NT2/D1 (cell line): ENCODE measurements at regions not wholly inside any gene's neighbourhood (a gene's known extent, or its start where the extent isn't known, plus 50 kb on each side); places are given as distances from the start of the nearest gene placed in this dataset.
"Not testable (repeated sequence)": the region's sequence is repeated elsewhere in the genome, so short reads cannot be mapped to it uniquely, and the experiment has no call there.

Experiments used
- DNase-seq: peaks from one replicate; pipeline ENCODE4 v3.0.0-alpha.2; 2011; ENCODE audit warnings: low read depth, low spot score
- H3K27me3 ChIP-seq: 2 replicates; pipeline ENCODE4 v1.6.0; 2011; ENCODE audit warnings: mild to moderate bottlenecking; ENCODE audit not compliant: insufficient read length, insufficient read depth
- H3K36me3 ChIP-seq: 2 replicates; pipeline ENCODE4 v1.6.1; 2011; ENCODE audit warnings: mild to moderate bottlenecking, low read length, mixed read lengths; ENCODE audit not compliant: insufficient read depth, insufficient read length
- H3K4me1 ChIP-seq: 2 replicates; pipeline ENCODE4 v1.5.1; 2011; ENCODE audit not compliant: insufficient read depth, insufficient read length
- H3K4me3 ChIP-seq: 2 replicates; pipeline ENCODE4 v1.5.1; 2011; ENCODE audit warnings: low read depth; ENCODE audit not compliant: insufficient read length
- H3K9ac ChIP-seq: 2 replicates; pipeline ENCODE4 v1.6.0; 2011; ENCODE audit warnings: low read depth; ENCODE audit not compliant: insufficient read length
- H3K9me3 ChIP-seq: 2 replicates; pipeline ENCODE4 v1.5.1; 2011; ENCODE audit warnings: mild to moderate bottlenecking, low read length; ENCODE audit not compliant: insufficient read depth
- SUZ12 ChIP-seq: IDR thresholded peaks from 2 replicates; pipeline ENCODE4 v1.6.1; 2011; ENCODE audit not compliant: insufficient read length, insufficient read depth; ENCODE audit errors: extremely low read depth
- YY1 ChIP-seq: IDR thresholded peaks from 2 replicates; pipeline ENCODE4 v1.6.1; 2011; ENCODE audit not compliant: insufficient read length, insufficient read depth
- ZNF274 ChIP-seq: IDR thresholded peaks from 2 replicates; pipeline ENCODE4 v1.6.1; 2011; ENCODE audit warnings: mild to moderate bottlenecking, low read depth, low read length

DNA sequence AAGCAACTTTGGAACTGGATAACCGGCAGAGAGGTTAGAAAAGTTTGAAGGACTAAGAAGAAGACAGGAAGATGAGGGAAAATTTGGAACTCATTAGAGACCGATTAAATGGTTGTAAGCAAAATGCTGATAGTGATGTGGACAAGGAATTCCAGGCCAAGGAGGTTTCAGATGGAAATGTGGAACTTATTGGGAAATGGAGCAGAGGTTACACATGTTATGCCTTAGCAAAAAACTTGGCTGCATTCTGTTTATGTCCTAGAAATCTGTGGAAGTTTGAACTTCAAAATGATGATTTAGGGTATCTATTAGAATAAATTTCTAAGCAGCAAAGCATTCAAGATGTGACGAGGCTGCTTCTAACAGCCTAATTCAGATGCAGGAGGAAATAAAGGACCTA lies 675.1 kb upstream of the SYT4 start:
- no peak for TF ChIP-seq SUZ12
- TF ChIP-seq YY1 = no peak
- no peak for TF ChIP-seq ZNF274
- H3K4me1 ChIP-seq = no peaks in the 10 kb centered on the region
- no peak for DNase-seq
- peaks cover 6% of the 10 kb centered on the region; the same call in 1 of the 2 replicates for H3K9me3 ChIP-seq
- no peak overlapping the region for H3K9ac ChIP-seq
- no peak overlapping the region for H3K4me3 ChIP-seq
- no peaks in the 10 kb centered on the region for H3K27me3 ChIP-seq
- H3K36me3 ChIP-seq = no peaks in the 10 kb centered on the region

- H3K4me1 ChIP-seq = no peaks in the 10 kb centered on the region
- no peaks in the 10 kb centered on the region for H3K27me3 ChIP-seq
- no peaks in the 10 kb centered on the region for H3K9me3 ChIP-seq
- no peak overlapping the region for H3K4me3 ChIP-seq
- TF ChIP-seq YY1 (no peak), ZNF274 (no peak), SUZ12 (no peak)
- no peaks in the 10 kb centered on the region for H3K36me3 ChIP-seq
- DNase-seq = no peak
- H3K9ac ChIP-seq = no peak overlapping the region
Observed at GRCh38 chr18:43961722-43962121, 684.4 kb upstream of the SYT4 start.

GRCh38 chr18:43964666-43965065 lies 687.4 kb upstream of the SYT4 start:
- no peak overlapping the region for H3K4me3 ChIP-seq
- no peak for DNase-seq
- H3K9ac ChIP-seq = no peak overlapping the region
- no peaks in the 10 kb centered on the region for H3K27me3 ChIP-seq
- no peaks in the 10 kb centered on the region for H3K36me3 ChIP-seq
- no peak for TF ChIP-seq ZNF274
- no peak for TF ChIP-seq YY1
- no peak for TF ChIP-seq SUZ12
- no peaks in the 10 kb centered on the region for H3K4me1 ChIP-seq
- no peaks in the 10 kb centered on the region for H3K9me3 ChIP-seq

DNA sequence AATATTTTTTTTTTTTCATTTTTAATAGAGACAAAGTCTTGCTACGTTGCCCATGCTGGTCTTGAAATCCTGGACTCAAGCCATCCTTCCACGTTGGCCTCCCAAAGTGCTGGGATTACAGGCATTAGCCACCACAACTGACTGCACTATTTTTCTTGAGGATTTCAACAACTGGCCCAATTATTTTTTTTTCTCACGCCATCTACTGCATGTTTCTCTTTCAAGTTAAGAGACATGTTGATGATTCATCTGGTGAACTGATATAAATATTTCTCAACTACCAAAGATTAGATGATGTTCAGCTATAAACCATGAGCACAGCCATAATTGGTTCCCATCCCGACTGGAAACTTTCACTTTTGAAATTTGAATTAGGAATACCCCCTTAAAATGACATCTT lies 688.4 kb upstream of the SYT4 start:
- no peak overlapping the region for H3K4me3 ChIP-seq
- H3K36me3 ChIP-seq = no peaks in the 10 kb centered on the region
- no peaks in the 10 kb centered on the region for H3K9me3 ChIP-seq
- TF ChIP-seq YY1 = no peak
- DNase-seq = no peak
- H3K27me3 ChIP-seq = no peaks in the 10 kb centered on the region
- H3K4me1 ChIP-seq = no peaks in the 10 kb centered on the region
- no peak overlapping the region for H3K9ac ChIP-seq

- no peaks in the 10 kb centered on the region for H3K9me3 ChIP-seq
- DNase-seq = no peak
Observed at GRCh38 chr18:43970656-43971055, 693.4 kb upstream of the SYT4 start.

DNA sequence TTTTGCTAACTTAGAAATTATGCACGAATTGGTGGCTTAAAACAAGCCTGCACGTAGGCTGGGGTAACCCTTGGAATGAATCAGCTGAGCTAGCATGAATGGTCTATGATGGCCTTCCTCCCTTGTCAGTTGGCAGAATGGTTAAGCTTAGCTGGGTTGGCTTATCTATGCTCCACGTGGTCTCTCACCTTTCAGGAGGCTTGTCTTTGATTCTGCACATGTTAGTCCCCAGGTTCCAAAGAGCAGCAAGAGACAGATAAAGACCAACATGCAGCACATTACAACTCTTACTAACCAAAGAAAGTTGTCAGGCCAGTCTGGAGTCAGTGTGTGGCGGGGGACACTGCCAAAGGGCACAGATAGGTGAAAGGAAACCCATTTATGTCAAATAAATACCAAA lies 700.9 kb upstream of the SYT4 start:
- Histone ChIP-seq H3K4me1 (no peaks in the 10 kb centered on the region), H3K36me3 (no peaks in the 10 kb centered on the region), H3K9ac (no peak overlapping the region), H3K9me3 (no peaks in the 10 kb centered on the region), H3K4me3 (no peak overlapping the region), H3K27me3 (no peaks in the 10 kb centered on the region)
- no peak for TF ChIP-seq YY1
- TF ChIP-seq SUZ12 = no peak
- TF ChIP-seq ZNF274 = no peak
- DNase-seq = no peak

More at GRCh38 chr18:43970656-43971055, 693.4 kb upstream of the SYT4 start:
- no peaks in the 10 kb centered on the region for H3K4me1 ChIP-seq
- TF ChIP-seq SUZ12 (no peak), YY1 (no peak), ZNF274 (no peak)
- H3K4me3 ChIP-seq = no peak overlapping the region
- no peak overlapping the region for H3K9ac ChIP-seq
- no peaks in the 10 kb centered on the region for H3K27me3 ChIP-seq
- no peaks in the 10 kb centered on the region for H3K36me3 ChIP-seq

- TF ChIP-seq YY1 (no peak), ZNF274 (no peak), SUZ12 (no peak)
- H3K9ac ChIP-seq = no peak overlapping the region
- H3K36me3 ChIP-seq = no peaks in the 10 kb centered on the region
- no peaks in the 10 kb centered on the region for H3K4me1 ChIP-seq
- no peak for DNase-seq
- peaks cover 5% of the 10 kb centered on the region; the same call in 1 of the 2 replicates for H3K9me3 ChIP-seq
- no peak overlapping the region for H3K4me3 ChIP-seq
- H3K27me3 ChIP-seq = no peaks in the 10 kb centered on the region
Observed at GRCh38 chr18:43982582-43982981, 698.1 kb upstream of the SETBP1 start.

- H3K9me3 ChIP-seq, H3K4me1 ChIP-seq, H3K36me3 ChIP-seq, DNase-seq, H3K27me3 ChIP-seq, H3K9ac ChIP-seq, H3K4me3 ChIP-seq: not testable (repeated sequence)
Observed at GRCh38 chr18:43987061-43987460, 693.6 kb upstream of the SETBP1 start.
